Activated CD8-positive, alpha-beta memory T cell treated with anti-CD3 and anti-CD28 coated beads, Interleukin-2, amount 50 U/mL, for 24 hours (primary cell): ENCODE measurements at regions not wholly inside any gene's neighbourhood (a gene's known extent, or its start where the extent isn't known, plus 50 kb on each side); places are given as distances from the start of the nearest gene placed in this dataset.
"Not testable (repeated sequence)": the region's sequence is repeated elsewhere in the genome, so short reads cannot be mapped to it uniquely, and the experiment has no call there.

ENCODE experiments used
- DNase-seq: peaks from one replicate; pipeline ENCODE4 v3.0.0-alpha.2; 2020; ENCODE audit errors: extremely low read depth

DNA sequence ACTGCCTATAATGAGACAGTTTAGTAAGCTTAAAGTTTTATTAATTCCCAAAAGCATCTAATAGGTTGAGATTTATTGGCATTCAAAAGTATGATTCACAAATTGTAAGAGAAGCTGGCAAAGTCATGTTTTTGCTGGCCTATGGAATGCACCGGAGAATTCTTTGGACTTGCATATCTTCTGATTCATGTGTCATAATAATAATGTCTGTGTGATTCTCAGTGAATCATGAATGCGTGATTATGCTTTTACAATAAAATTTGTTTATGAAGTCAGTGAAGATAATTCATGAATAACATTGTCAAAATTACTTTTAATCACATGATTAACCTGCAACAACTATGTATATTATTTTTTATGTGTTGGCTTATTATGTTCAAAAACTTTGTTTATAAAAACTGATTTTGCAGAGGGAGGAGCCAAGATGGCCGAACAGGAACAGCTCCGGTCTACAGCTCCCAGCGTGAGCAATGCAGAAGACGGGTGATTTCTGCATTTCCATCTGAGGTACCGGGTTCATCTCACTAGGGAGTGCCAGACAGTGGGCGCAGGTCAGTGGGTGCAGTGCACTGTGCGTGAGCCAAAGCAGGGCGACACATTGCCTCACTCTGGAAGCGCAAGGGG lies 389.2 kb downstream of the SRGAP2C start:
- DNase-seq, result not testable (repeated sequence)

DNA sequence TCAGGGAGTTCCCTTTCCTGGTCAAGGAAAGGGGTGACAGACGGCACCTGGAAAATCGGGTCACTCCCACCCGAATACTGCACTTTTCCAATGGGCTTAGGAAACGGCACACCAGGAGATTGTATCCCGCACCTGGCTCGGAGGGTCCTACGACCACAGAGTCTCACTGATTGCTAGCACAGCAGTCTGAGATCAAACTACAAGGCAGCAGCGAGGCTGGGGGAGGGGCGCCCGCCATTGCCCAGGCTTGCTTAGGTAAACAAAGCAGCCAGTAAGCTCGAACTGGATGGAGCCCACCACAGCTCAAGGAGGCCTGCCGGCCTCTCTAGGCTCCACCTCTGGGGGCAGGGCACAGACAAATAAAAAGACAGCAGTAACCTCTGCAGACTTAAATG lies 389.7 kb downstream of the SRGAP2C start:
- DNase-seq, result not testable (repeated sequence)

DNA sequence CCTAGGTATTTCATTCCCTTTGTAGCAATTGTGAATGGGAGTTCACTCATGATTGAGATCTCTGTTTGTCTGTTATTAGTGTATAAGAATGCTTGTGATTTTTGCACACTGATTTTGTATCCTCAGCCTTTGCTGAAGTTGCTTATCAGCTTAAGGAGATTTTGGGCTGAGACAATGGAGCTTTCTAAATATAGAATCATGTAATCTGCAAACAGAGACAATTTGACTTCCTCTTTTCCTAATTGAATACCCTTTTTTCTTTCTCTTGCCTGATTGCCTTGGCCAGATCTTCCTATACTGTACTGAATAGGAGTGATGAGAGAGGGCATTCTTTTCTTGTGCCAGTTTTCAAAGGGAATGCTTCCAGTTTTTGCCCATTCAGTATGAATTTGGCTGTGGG lies 398.1 kb downstream of the SRGAP2C start:
- not testable (repeated sequence) for DNase-seq

DNA sequence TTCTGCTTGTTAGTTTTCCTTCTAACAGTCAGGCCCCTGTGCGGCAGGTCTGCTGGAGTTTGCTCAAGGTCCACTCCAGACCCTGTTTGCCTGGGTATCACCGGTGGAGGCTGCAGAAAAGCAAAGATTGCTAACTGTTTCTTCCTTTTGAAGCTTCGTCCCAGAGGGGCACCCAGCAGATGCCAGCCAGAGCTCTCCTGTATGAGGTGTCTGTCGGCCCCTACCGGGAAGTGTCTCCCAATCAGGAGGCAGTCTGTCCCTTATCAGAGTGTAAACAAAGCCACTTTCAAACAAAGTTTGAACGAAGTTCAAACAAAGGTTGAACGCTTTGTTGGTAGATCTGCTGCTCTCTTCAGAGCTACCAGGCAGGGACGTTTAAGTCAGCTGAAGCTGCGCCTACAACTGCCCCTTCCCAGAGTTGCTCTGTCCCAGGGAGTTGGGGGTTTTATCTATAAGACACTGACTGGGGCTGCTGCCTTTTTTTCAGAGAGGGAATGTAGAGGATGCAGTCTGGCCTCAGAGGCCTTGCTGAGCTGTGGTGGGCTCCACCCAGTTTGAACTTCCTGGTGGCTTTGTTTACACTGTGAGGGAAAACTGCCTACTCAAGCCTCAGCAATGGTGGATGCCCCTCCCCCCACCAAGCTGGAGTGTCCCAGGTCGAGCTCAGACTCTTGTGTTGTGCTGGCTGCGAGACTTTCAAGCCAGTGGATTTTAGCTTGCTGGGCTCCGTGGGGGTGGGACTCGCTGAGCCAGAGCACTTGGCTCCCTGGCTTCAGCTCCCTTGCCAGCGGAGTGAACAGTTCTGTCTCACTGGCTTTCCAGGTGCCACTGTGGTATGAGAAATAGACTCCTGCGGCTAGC lies 401.8 kb downstream of the SRGAP2C start:
- no peak for DNase-seq

DNA sequence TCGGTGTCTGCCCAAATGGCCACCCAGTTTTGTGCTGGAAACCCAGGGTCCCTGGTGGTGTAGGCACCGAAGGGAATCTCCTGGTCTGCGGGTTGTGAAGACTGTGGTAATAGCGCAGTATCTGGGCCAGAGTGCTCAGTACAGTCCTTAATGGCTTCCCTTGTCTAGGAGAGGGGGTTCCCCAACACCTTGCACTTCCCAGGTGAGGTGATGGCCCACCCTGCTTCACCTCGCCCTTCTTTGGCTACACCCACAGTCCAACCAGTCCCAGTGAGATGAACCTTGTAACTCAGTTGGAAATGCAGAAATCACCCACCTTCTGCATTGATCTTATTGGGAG lies 402.4 kb downstream of the SRGAP2C start:
- DNase-seq, result no peak

DNA sequence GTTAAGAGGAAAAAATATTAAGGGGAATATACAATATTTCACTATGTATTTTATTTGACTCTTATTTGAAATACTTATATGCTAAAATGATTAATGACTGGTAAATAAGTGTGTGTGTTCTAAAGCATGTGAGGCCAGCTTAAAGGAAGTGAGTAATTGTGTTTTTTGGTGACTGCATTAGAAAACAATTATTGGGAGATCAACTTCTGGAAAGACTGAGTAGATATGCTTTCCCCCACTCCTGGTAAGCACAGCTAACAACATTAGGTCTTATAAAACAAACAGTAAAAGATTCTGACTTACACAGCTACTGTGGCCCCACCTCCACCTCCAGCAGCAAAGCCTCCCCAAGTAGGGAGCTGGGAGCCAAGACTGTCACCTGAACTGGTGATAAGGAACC lies 403.0 kb downstream of the SRGAP2C start:
- DNase-seq, result no peak

DNA sequence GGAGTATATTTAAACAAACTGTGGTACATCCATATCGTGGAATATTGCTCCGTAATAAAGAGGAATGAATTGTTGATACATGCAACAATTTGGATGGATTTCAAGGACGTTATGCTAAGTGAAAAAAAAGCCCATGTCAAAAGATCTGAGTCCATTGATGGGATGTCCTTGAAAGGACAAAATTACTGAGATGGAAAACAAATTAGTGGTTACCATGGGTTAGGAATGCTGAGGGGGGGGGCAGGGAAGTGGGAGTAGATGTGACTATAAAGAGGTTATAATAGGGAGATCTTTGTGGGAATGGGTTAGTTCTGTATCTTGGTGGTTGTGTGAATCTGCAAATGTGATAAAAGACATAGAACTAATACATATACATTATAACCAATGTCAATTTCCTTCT lies 409.3 kb downstream of the SRGAP2C start:
- DNase-seq, result no peak

DNA sequence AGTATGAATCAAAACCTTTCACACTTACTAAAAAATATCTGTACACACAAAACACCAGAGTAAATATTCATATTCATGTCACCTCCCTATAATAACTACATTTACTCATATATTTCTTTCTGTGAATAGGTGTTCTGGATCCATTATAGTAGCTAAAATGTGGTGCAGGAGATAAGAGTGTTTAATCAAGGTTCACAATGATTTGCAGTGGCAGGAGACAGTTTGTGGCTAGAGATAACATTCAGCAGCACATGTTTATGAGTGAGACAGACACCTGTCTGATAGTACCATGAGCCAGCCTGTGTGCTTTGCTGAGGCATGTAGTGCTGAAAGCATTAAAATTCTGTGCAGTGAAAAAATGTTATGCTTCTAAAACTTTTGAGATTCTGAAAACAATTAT lies 410.3 kb downstream of the SRGAP2C start:
- DNase-seq, result no peak

DNA sequence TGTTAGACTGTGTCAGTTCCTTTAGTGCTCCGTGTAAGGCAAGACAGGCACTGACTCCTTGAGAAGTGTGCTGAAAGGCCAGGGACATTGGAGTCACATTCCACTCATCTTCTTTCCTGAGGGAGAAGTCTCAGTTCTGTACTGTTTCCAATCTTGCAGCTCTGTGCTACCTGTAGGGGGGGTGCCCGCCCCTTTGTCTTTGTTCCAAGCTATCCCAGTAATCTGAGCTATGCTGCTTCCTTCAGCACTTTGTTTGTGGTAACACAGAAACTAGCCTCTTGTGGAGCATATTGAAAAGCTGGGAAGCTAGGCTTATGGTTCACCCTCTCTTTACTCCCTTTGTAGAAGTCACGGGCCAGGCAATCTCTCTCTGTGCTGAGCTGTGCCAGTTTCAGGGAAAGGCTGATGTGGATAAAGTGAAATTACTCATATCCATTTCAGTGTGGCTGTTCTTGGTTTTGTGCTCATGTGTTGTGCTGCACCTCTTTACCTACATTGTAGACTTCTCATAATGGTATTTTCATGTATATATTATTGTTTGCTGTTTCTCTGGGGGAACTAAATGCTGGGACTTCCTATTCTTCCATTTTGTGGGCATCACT lies 420.2 kb downstream of the SRGAP2C start:
- DNase-seq, result not testable (repeated sequence)

DNA sequence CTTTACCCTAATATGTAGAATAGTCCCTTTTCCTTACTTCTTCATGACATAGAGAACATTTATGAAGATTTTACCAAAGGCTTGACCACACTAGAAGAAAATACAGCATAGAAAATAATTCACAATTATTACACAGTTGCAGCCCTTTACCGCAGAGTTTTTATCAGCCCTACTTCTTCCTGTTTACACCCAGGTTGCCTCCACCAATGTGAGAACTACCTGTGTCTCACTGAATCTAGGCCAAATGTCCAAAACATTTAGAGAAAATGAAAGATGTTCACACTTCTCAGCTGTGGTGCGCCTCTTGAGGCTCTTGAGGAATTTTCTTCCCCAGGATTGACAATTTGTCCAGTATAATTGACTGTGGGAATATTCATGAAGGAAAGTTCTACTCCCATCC lies 422.7 kb downstream of the SRGAP2C start:
- DNase-seq, result not testable (repeated sequence)
